Natural killer cell (primary cell): ENCODE measurements at regions not wholly inside any gene's neighbourhood (a gene's known extent, or its start where the extent isn't known, plus 50 kb on each side); places are given as distances from the start of the nearest gene placed in this dataset.

Source experiments
- ATAC-seq, 3 donors: fragments of 150-1000 bp in 2 of 3; fragments of 200-7000 bp in 1 of 3; cut with Tn5 transposase; 1 replicate in 1 of 3; 2 replicates in 2 of 3; pipeline ENCODE4 v1.10.0; 2021; ENCODE audit warnings: mild to moderate bottlenecking in 2 of 3, moderate library complexity in 2 of 3
- DNase-seq, 2 donors: peaks; one replicate each; pipeline versions ENCODE4 v3.0.0 to v3.0.0-alpha.2; 2013 to 2021; ENCODE audit warnings: mixed read lengths in 1 of 2
- H3K27ac ChIP-seq: one replicate; pipeline ENCODE4 v1.5.1; 2013; ENCODE audit warnings: mild to moderate bottlenecking, low read length
- H3K27me3 ChIP-seq: one replicate; pipeline ENCODE4 v1.6.1; 2013; ENCODE audit warnings: low read length; ENCODE audit not compliant: control insufficient read depth, insufficient read depth
- H3K36me3 ChIP-seq: one replicate; pipeline ENCODE4 v1.6.1; 2013; ENCODE audit warnings: low read length; ENCODE audit not compliant: control insufficient read depth, insufficient read depth
- H3K4me1 ChIP-seq: one replicate; pipeline ENCODE4 v1.6.1; 2013; ENCODE audit warnings: low read length; ENCODE audit not compliant: control insufficient read depth, insufficient read depth
- H3K4me3 ChIP-seq: one replicate; pipeline ENCODE4 v1.5.1; 2013; ENCODE audit warnings: low read length
- H3K9me3 ChIP-seq: one replicate; pipeline ENCODE4 v1.6.1; 2013; ENCODE audit warnings: low read length; ENCODE audit not compliant: control insufficient read depth, insufficient read depth
- H3K27ac Mint-ChIP-seq, 2 donors: one replicate each; pipeline ENCODE4 v1.8.0; 2022; ENCODE audit warnings: mild to moderate bottlenecking in 2 of 2, mixed read lengths in 2 of 2, moderate library complexity in 1 of 2
- H3K27me3 Mint-ChIP-seq, 2 donors: one replicate each; pipeline ENCODE4 v1.8.0; 2022; ENCODE audit warnings: low read depth in 2 of 2, mixed read lengths in 2 of 2
- H3K36me3 Mint-ChIP-seq: one replicate; pipeline ENCODE4 v1.8.0; 2022; ENCODE audit warnings: mixed read lengths
- H3K4me1 Mint-ChIP-seq, 2 donors: one replicate each; pipeline ENCODE4 v1.8.0; 2022; ENCODE audit warnings: mixed read lengths in 2 of 2
- H3K4me3 Mint-ChIP-seq: one replicate; pipeline ENCODE4 v1.8.0; 2022; ENCODE audit warnings: mild to moderate bottlenecking, moderate library complexity, mixed read lengths
- H3K9me3 Mint-ChIP-seq, 2 donors: one replicate each; pipeline ENCODE4 v1.8.0; 2022; ENCODE audit warnings: mixed read lengths in 2 of 2
- WGBS: methylation state at CpG from one replicate; pipeline ENCODE4 v1.1.7; 2013; ENCODE audit warnings: missing lambda C conversion rate; ENCODE audit not compliant: insufficient coverage; 5-methylcytosine and 5-hydroxymethylcytosine counted together
- intact Hi-C: fragments of 100-400 bp; cut with micrococcal nuclease; formaldehyde crosslinking; loops from one replicate; pipeline ENCODE4 v1.14.2; 2022
- TF ChIP-seq, protein P1 (sequence below): fragments of 200-600 bp; IDR thresholded peaks from one replicate; pipeline ENCODE4 v1.8.0; 2022; ENCODE audit warnings: antibody characterized with exemption

DNA sequence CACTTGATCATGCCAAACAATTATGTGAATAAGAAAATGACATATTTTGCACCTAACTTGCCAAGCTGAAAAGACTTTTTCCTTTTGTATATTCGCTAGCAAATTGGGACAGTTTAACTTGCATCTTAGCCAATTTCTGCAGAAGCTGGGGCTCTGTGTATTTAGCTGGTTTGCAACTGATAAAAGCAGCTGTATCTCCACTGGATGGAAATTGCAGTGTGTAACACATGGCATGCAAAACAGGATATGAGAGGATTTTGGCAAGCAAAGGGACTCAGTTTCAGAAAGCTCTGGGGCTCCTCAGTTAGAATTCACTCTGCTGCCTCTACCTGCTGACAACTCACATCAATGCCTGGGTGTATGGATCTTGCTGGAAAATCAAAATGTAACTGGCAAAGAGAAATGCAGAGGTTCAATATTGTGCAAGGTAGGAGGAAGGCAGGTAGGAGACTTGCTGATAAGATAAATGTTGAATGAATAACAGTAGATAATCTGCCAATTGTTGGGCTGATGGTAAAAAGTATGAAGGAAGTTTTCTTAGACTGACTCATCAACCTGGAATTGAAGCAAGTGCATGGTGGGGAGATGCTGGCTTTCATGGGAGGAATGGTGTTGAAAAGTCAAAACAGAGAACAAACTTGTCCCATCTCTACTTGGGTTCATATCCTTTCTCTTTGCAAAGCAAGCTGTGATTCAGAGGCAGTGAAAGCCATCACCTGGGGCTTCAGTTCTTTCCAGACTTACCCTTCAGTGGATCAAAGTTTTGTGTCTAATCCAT, 546.9 kb upstream of the AMELY start:
- DNase-seq (no peak), ATAC-seq (no peak)
- Histone ChIP-seq H3K27ac (no peak overlapping the region), H3K9me3 (no peaks in the 10 kb centered on the region), H3K27me3 (no peaks in the 10 kb centered on the region), H3K4me1 (no peaks in the 10 kb centered on the region), H3K4me3 (no peak overlapping the region), H3K36me3 (no peaks in the 10 kb centered on the region)
- TF ChIP-seq, protein P1, sequence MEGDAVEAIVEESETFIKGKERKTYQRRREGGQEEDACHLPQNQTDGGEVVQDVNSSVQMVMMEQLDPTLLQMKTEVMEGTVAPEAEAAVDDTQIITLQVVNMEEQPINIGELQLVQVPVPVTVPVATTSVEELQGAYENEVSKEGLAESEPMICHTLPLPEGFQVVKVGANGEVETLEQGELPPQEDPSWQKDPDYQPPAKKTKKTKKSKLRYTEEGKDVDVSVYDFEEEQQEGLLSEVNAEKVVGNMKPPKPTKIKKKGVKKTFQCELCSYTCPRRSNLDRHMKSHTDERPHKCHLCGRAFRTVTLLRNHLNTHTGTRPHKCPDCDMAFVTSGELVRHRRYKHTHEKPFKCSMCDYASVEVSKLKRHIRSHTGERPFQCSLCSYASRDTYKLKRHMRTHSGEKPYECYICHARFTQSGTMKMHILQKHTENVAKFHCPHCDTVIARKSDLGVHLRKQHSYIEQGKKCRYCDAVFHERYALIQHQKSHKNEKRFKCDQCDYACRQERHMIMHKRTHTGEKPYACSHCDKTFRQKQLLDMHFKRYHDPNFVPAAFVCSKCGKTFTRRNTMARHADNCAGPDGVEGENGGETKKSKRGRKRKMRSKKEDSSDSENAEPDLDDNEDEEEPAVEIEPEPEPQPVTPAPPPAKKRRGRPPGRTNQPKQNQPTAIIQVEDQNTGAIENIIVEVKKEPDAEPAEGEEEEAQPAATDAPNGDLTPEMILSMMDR, result no peak
- Mint-ChIP-seq H3K9me3 (peaks cover 0 to 3% of the 10 kb centered on the region in 2 donors), H3K36me3 (no peaks in the 10 kb centered on the region), H3K27ac (no peak overlapping the region), H3K4me3 (no peak overlapping the region), H3K4me1 (no peaks in the 10 kb centered on the region), H3K27me3 (peaks cover 0 to 15% of the 10 kb centered on the region in 2 donors)
- 86% methylated on average over 1 of the region's 1 CpG for WGBS
- intact Hi-C loops, result no loop called here

GRCh38 chrY:7457286-7458015, 545.9 kb upstream of the AMELY start:
- Histone ChIP-seq H3K27ac (no peak overlapping the region), H3K27me3 (no peaks in the 10 kb centered on the region), H3K9me3 (no peaks in the 10 kb centered on the region), H3K4me3 (no peak overlapping the region), H3K36me3 (no peaks in the 10 kb centered on the region), H3K4me1 (no peaks in the 10 kb centered on the region)
- WGBS, result 56% methylated on average over 2 of the region's 4 CpGs
- intact Hi-C loops, result no loop called here
- ATAC-seq, result no peak
- no peaks in the 10 kb centered on the region for H3K36me3 Mint-ChIP-seq
- H3K27ac Mint-ChIP-seq, result no peak overlapping the region
- TF ChIP-seq, protein P1, result no peak
- DNase-seq, result no peak
- H3K9me3 Mint-ChIP-seq, result peaks cover 0 to 8% of the 10 kb centered on the region in 2 donors
- no peaks in the 10 kb centered on the region for H3K4me1 Mint-ChIP-seq
- H3K27me3 Mint-ChIP-seq, result peaks cover 0 to 19% of the 10 kb centered on the region in 2 donors
- H3K4me3 Mint-ChIP-seq, result no peak overlapping the region

- H3K4me1 ChIP-seq, result no peaks in the 10 kb centered on the region
- DNase-seq, result no peak
- Mint-ChIP-seq H3K27me3 (peaks cover 0 to 14% of the 10 kb centered on the region in 2 donors), H3K27ac (no peak overlapping the region), H3K4me3 (no peak overlapping the region), H3K36me3 (no peaks in the 10 kb centered on the region), H3K4me1 (no peaks in the 10 kb centered on the region), H3K9me3 (peaks cover 0 to 8% of the 10 kb centered on the region in 2 donors)
- no peaks in the 10 kb centered on the region for H3K27me3 ChIP-seq
- H3K36me3 ChIP-seq, result no peaks in the 10 kb centered on the region
- H3K4me3 ChIP-seq, result no peak overlapping the region
- no peak overlapping the region for H3K27ac ChIP-seq
- TF ChIP-seq, protein P1, result no peak
- no peak for ATAC-seq
- intact Hi-C loops, result no loop called here
- no peaks in the 10 kb centered on the region for H3K9me3 ChIP-seq
- 59% methylated on average over 3 of the region's 4 CpGs for whole genome bisulfite sequencing
Observed at GRCh38 chrY:7455626-7456025, 544.1 kb upstream of the AMELY start.
